DOHH2 (cell line): ENCODE measurements at regions not wholly inside any gene's neighbourhood (a gene's known extent, or its start where the extent isn't known, plus 50 kb on each side); places are given as distances from the start of the nearest gene placed in this dataset.

Experiments
- EZH2phosphoT487 ChIP-seq: fragments of 200-600 bp; sonication (generic); IDR thresholded peaks from 2 replicates; pipeline ENCODE4 v1.6.1; 2017; ENCODE audit warnings: borderline replicate concordance, mild to moderate bottlenecking, antibody characterized with exemption, low read length, moderate library complexity, mixed read lengths
- TF ChIP-seq, protein P1 (sequence below): fragments of 200-600 bp; sonication (generic); IDR thresholded peaks from one replicate; pipeline ENCODE4 v1.5.1; 2014; ENCODE audit warnings: antibody characterized with exemption, mild to moderate bottlenecking, low read depth, low read length; ENCODE audit not compliant: poor library complexity, severe bottlenecking

DNA sequence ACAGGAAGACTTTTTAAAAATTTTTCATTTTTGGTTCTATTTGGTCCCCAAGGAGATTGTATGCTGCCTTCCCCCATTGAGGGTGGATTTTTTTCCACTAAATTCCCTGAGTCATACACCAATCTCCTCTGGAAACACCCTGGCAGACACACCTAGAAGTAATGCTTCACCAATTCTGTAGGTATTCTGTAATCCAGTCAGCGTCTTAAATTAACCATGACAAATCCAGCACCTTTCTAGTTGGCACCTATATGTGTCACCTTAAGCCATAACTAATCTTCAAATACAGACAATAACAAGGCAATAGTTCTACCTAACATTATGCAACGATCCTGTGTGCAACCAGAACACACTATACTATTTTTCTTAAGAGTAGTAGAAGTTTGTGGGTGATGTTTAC, 459.1 kb upstream of the NDN start:
- TF ChIP-seq, protein P1, sequence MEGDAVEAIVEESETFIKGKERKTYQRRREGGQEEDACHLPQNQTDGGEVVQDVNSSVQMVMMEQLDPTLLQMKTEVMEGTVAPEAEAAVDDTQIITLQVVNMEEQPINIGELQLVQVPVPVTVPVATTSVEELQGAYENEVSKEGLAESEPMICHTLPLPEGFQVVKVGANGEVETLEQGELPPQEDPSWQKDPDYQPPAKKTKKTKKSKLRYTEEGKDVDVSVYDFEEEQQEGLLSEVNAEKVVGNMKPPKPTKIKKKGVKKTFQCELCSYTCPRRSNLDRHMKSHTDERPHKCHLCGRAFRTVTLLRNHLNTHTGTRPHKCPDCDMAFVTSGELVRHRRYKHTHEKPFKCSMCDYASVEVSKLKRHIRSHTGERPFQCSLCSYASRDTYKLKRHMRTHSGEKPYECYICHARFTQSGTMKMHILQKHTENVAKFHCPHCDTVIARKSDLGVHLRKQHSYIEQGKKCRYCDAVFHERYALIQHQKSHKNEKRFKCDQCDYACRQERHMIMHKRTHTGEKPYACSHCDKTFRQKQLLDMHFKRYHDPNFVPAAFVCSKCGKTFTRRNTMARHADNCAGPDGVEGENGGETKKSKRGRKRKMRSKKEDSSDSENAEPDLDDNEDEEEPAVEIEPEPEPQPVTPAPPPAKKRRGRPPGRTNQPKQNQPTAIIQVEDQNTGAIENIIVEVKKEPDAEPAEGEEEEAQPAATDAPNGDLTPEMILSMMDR = no peak
- no peak for TF ChIP-seq EZH2phosphoT487
